NCI-H226 (cell line): ENCODE measurements at regions not wholly inside any gene's neighbourhood (a gene's known extent, or its start where the extent isn't known, plus 50 kb on each side); places are given as distances from the start of the nearest gene placed in this dataset.

Experiments
- DNase-seq: peaks from one replicate; pipeline ENCODE4 v3.0.0-alpha.2; 2015

DNA sequence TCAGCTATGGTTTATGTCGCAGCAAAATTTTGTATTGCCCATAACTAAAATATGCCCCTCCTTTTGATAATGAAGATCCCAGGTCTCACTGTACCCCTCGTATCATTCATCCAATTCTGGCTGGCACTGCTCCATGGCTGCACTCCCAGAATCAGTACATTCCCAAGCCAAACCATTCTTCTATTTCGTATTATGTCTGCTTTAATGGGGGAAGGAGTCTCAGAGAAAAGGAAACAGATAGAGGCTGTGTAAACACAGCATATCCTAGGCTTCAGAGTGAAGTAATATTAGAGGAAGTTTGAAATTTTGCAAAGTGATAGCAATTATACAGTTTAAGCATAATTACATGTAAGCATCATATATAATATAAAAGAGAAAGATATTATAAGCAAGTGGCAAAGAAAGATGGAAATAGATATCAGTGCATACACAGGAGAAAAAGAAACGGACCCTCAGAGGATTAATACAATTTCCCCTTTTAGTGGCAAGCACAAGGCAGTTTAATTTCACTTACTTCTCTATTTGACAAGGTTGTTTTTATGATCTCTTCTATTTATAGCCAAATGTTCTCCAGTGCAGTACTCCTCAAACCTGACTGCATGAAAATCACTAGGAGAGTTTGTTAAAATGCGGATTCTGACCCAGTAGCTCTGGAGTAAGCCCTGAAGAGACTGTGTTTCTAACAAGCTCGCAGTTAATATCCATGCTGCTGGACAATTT lies 56.5 kb upstream of the TENT5A start:
- DNase-seq, result no peak

DNA sequence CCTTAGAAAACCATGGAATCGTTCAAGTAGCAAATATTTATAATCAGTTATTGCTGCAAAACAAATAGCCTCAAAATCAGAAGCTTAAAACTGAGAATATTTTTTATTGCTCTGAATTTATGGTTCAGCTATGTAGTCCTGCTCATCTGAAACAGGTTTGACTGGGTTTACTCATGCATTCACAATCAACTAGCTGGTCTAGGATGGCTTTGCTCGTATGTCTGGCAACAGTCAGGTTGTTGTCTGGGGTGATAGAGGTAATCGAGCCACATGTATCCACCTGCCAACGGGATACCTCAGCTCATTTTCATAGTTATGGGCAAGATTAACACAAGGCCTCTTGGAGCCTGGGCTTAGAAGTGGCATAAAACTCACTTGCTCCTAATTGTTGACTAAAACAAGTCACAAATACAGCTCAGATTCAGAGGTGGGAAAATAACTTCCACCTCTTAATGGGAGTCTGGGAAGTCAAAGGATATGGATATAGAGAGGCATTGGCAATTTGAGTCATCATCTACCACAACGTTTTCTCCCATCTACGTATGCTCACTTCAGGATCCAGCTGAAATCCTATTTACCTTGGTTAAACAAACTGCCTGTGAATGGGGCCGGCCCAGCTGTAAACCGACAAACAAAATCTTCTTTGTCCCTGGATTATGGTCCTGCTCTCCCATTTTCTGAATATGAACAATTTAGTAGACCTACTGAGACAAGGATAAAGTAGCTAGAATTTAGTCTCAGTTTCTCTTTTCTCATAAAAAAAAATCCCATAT lies 54.5 kb upstream of the TENT5A start:
- DNase-seq, result no peak

GRCh38 chr6:81802356-81802755 lies 49.9 kb upstream of the TENT5A start:
- no peak for DNase-seq
